IMR-90 (cell line): ENCODE measurements at regions not wholly inside any gene's neighbourhood (a gene's known extent, or its start where the extent isn't known, plus 50 kb on each side); places are given as distances from the start of the nearest gene placed in this dataset.

Experiments
- ATAC-seq: fragments of 200-7000 bp; cut with Tn5 transposase; 2 replicates; pipeline ENCODE4 v1.9.1; 2020; ENCODE audit warnings: low read depth, mild to moderate bottlenecking, moderate library complexity
- BruUV-seq: library from RNA; stranded (reverse); fragments of 400-500 nt; replicated peaks from 2 replicates; lab custom pipeline; 2021; lab: Mats Ljungman, UMichigan
- CTCF ChIA-PET: fragments of 300-600 bp; formaldehyde crosslinking; extraction: SDS; loops from one replicate; lab custom pipeline; 2021; ENCODE audit warnings: antibody characterized with exemption; lab: Yijun Ruan, JAX
- POLR2A ChIA-PET: fragments of 300-600 bp; sonication (Branson Sonifier 250); formaldehyde crosslinking; loops from one replicate; lab custom pipeline; 2022; ENCODE audit warnings: antibody characterized with exemption; ENCODE audit not compliant: unreplicated experiment; lab: Charles Lee
- DNase-seq: peaks from one replicate; pipeline ENCODE4 v3.0.0; 2013
- H2AFZ ChIP-seq: replicated peaks from 2 replicates; pipeline ENCODE3; 2013; ENCODE audit warnings: low read length, mild to moderate bottlenecking; ENCODE audit not compliant: poor library complexity
- H2AK5ac ChIP-seq: 2 replicates; pipeline ENCODE4 v1.6.1; 2013; ENCODE audit warnings: low read depth, low read length, inconsistent platforms
- H2AK9ac ChIP-seq: replicated peaks from 2 replicates; pipeline ENCODE3; 2013; ENCODE audit warnings: mild to moderate bottlenecking, low read depth, low read length, moderate library complexity; ENCODE audit not compliant: poor library complexity
- H2BK120ac ChIP-seq: 2 replicates; pipeline ENCODE4 v1.6.1; 2013; ENCODE audit warnings: low read depth, low read length, inconsistent platforms
- H2BK15ac ChIP-seq: 3 replicates; pipeline ENCODE4 v1.6.1; 2013; ENCODE audit warnings: low read depth, low read length, inconsistent platforms
- H2BK20ac ChIP-seq: 2 replicates; pipeline ENCODE4 v1.6.1; 2013; ENCODE audit warnings: low read depth, mild to moderate bottlenecking, inconsistent platforms, low read length, moderate library complexity
- H2BK5ac ChIP-seq: 2 replicates; pipeline ENCODE4 v1.6.1; 2013; ENCODE audit warnings: mild to moderate bottlenecking, low read depth, low read length, inconsistent platforms; ENCODE audit not compliant: poor library complexity, severe bottlenecking
- H3K14ac ChIP-seq: replicated peaks from 2 replicates; pipeline ENCODE4 v1.6.1; 2013; ENCODE audit warnings: low read depth, low read length, inconsistent platforms
- H3K18ac ChIP-seq: 2 replicates; pipeline ENCODE4 v1.6.1; 2013; ENCODE audit warnings: low read depth, low read length, control low read depth
- H3K23ac ChIP-seq: 2 replicates; pipeline ENCODE4 v1.6.1; 2013; ENCODE audit warnings: low read depth, low read length, inconsistent platforms
- H3K27ac ChIP-seq: 2 replicates; pipeline ENCODE4 v1.5.1; 2013; ENCODE audit warnings: mild to moderate bottlenecking, control low read depth, low read length; ENCODE audit not compliant: insufficient read depth
- H3K27me3 ChIP-seq: 2 replicates; pipeline ENCODE4 v1.6.1; 2013; ENCODE audit warnings: low read length; ENCODE audit not compliant: control insufficient read depth, insufficient read depth
- H3K36me3 ChIP-seq: 2 replicates; pipeline ENCODE4 v1.6.1; 2013; ENCODE audit warnings: low read length, mixed read lengths; ENCODE audit not compliant: control insufficient read depth, insufficient read depth
- H3K4ac ChIP-seq: 2 replicates; pipeline ENCODE4 v1.6.1; 2013; ENCODE audit warnings: low read depth, low read length, inconsistent platforms
- H3K4me1 ChIP-seq: 2 replicates; pipeline ENCODE4 v1.6.1; 2013; ENCODE audit warnings: low read length, mixed read lengths; ENCODE audit not compliant: control insufficient read depth, insufficient read depth
- H3K4me2 ChIP-seq: 2 replicates; pipeline ENCODE4 v1.6.1; 2013; ENCODE audit warnings: low read depth, mild to moderate bottlenecking, control low read depth, low read length, moderate library complexity
- H3K4me3 ChIP-seq: 2 replicates; pipeline ENCODE4 v1.5.1; 2013; ENCODE audit warnings: low read depth, mild to moderate bottlenecking, control low read depth, low read length, moderate library complexity; ENCODE audit not compliant: insufficient read depth
- H3K56ac ChIP-seq: 2 replicates; pipeline ENCODE4 v1.6.1; 2013; ENCODE audit warnings: low read length, inconsistent platforms; ENCODE audit not compliant: insufficient read depth; ENCODE audit errors: extremely low read depth
- H3K79me1 ChIP-seq, 2 experiments: 2 replicates each; pipeline ENCODE4 v1.6.1; 2013; ENCODE audit warnings: low read length in 2 of 2, inconsistent platforms in 1 of 2, low read depth in 1 of 2
- H3K9ac ChIP-seq: 2 replicates; pipeline ENCODE4 v1.6.1; 2013; ENCODE audit warnings: low read depth, low read length, control low read depth
- H3K9me1 ChIP-seq: 2 replicates; pipeline ENCODE4 v1.6.1; 2013; ENCODE audit warnings: low read length, inconsistent platforms; ENCODE audit not compliant: insufficient read depth
- H3K9me3 ChIP-seq: 2 replicates; pipeline ENCODE4 v1.6.1; 2013; ENCODE audit warnings: low read length; ENCODE audit not compliant: control insufficient read depth, insufficient read depth
- H4K20me1 ChIP-seq: 2 replicates; pipeline ENCODE4 v1.6.1; 2013; ENCODE audit warnings: low read length, inconsistent platforms; ENCODE audit not compliant: insufficient read depth
- H4K5ac ChIP-seq: 2 replicates; pipeline ENCODE4 v1.6.1; 2013; ENCODE audit warnings: mild to moderate bottlenecking, low read depth, low read length, control low read depth
- H4K8ac ChIP-seq, 2 experiments: 2 replicates each; pipeline ENCODE4 v1.6.1; 2013; ENCODE audit warnings: low read depth in 2 of 2, low read length in 2 of 2, control low read depth in 1 of 2, inconsistent platforms in 1 of 2
- H4K91ac ChIP-seq: 2 replicates; pipeline ENCODE4 v1.6.1; 2013; ENCODE audit warnings: low read depth, low read length, inconsistent platforms; ENCODE audit not compliant: insufficient read depth
- CEBPB ChIP-seq: IDR thresholded peaks from 2 replicates; pipeline ENCODE4 v1.6.1; 2012; ENCODE audit warnings: low read depth, low read length, improper control_type of control experiment
- RAD21 ChIP-seq: IDR thresholded peaks from 2 replicates; pipeline ENCODE4 v1.6.1; 2012; ENCODE audit warnings: low read length, improper control_type of control experiment
- WGBS, 2 experiments: methylation state at CpG; one replicate each; pipeline versions ENCODE4 v1.1.5 to v1.1.7; 2013; ENCODE audit warnings: missing lambda C conversion rate in 2 of 2; ENCODE audit not compliant: insufficient read length in 1 of 2; ENCODE audit errors: extremely low coverage in 2 of 2; 5-methylcytosine and 5-hydroxymethylcytosine counted together
- dilution Hi-C: fragments of 300-500 bp; cut with HindIII; formaldehyde crosslinking; loops from one replicate; pipeline ENCODE4 v1.14.3; 2018; ENCODE audit warnings: low sequenced_read_pairs; ENCODE audit not compliant: unreplicated experiment
- in situ Hi-C: fragments of 300-500 bp; cut with MboI; formaldehyde crosslinking; loops from 3 replicates; pipeline ENCODE4 v1.14.3; 2019; ENCODE audit warnings: low sequenced_read_pairs, inconsistent platforms, mixed read lengths
- intact Hi-C: fragments of 100-400 bp; cut with micrococcal nuclease; formaldehyde crosslinking; loops from 2 replicates; pipeline ENCODE4 v1.10.0; 2022

- no peak overlapping the region for H4K91ac ChIP-seq
- no peaks in the 10 kb centered on the region for H3K4me1 ChIP-seq
- no peak overlapping the region for H3K23ac ChIP-seq
- DNase-seq (no peak), ATAC-seq (no peak)
- dilution Hi-C loops (no loop called here), in situ Hi-C loops (no loop called here), intact Hi-C loops (no loop called here)
- H2AK5ac ChIP-seq: no peak overlapping the region
- no peak overlapping the region for H3K14ac ChIP-seq
- POLR2A ChIA-PET: no interaction called here
- H3K4ac ChIP-seq: no peak overlapping the region
- no TSS peak for BruUV-seq
- TF ChIP-seq RAD21 (no peak), CEBPB (no peak)
- no peak overlapping the region for H4K8ac ChIP-seq
- no CpG with 5 or more reads among the region's 1 CpG for WGBS, 2 experiments
- no peak overlapping the region for H3K56ac ChIP-seq
- H3K4me3 ChIP-seq: no peak overlapping the region
- no peak overlapping the region for H4K5ac ChIP-seq
- no peak overlapping the region for H3K4me2 ChIP-seq
- H4K20me1 ChIP-seq: no peaks in the 10 kb centered on the region
- H3K9ac ChIP-seq: no peak overlapping the region
- no peaks in the 10 kb centered on the region for H3K9me1 ChIP-seq
- CTCF ChIA-PET: no interaction called here
- no peaks in the 10 kb centered on the region for H3K27me3 ChIP-seq
- no peak overlapping the region for H2AK9ac ChIP-seq
- no peak overlapping the region for H2BK20ac ChIP-seq
- no peak overlapping the region for H3K18ac ChIP-seq
- no peak overlapping the region for H2AFZ ChIP-seq
- H2BK120ac ChIP-seq: no peak overlapping the region
- H3K27ac ChIP-seq: no peak overlapping the region
- no peaks in the 10 kb centered on the region for H3K36me3 ChIP-seq
- no peak overlapping the region for H2BK15ac ChIP-seq
- H3K79me1 ChIP-seq: no peaks in the 10 kb centered on the region
- H3K9me3 ChIP-seq: peaks cover 4% of the 10 kb centered on the region; the same call in 1 of the 2 replicates
- H2BK5ac ChIP-seq: no peak overlapping the region
Measured at GRCh38 chr3:34925851-34926250, 713.5 kb upstream of the ARPP21 start.
